GM12892 (cell line): ENCODE measurements at regions not wholly inside any gene's neighbourhood (a gene's known extent, or its start where the extent isn't known, plus 50 kb on each side); places are given as distances from the start of the nearest gene placed in this dataset.

Experiments used
- POLR2A ChIP-seq: IDR thresholded peaks from 2 replicates; pipeline ENCODE4 v1.6.1; 2011; ENCODE audit warnings: low read depth, low read length, control low read depth
- POLR2AphosphoS5 ChIP-seq: IDR thresholded peaks from 2 replicates; pipeline ENCODE4 v1.6.1; 2011; ENCODE audit warnings: low read depth, low read length, control low read depth
- TAF1 ChIP-seq: IDR thresholded peaks from 2 replicates; pipeline ENCODE4 v1.6.1; 2011; ENCODE audit warnings: low read depth, mild to moderate bottlenecking, control low read depth, low read length, borderline replicate concordance

- no peak for TF ChIP-seq POLR2A
- TF ChIP-seq POLR2AphosphoS5 = no peak
- TF ChIP-seq TAF1 = no peak
These were observed 58.9 kb upstream of the NDUFV2 start for GRCh38 chr18:9043581-9043980.
